ENCODE measurements at regions not wholly inside any gene's neighbourhood (a gene's known extent, or its start where the extent isn't known, plus 50 kb on each side); places are given as distances from the start of the nearest gene placed in this dataset.

- H3K4me1 Mint-ChIP-seq (ENCODE audit: low read depth), result no peaks in the 10 kb centered on the region
- H3K4me3 Mint-ChIP-seq, result no peak overlapping the region
- DNase-seq, result no peak
- H3K27me3 Mint-ChIP-seq, result peaks cover 19% of the 10 kb centered on the region
- H3K9me3 Mint-ChIP-seq, result peaks cover 3% of the 10 kb centered on the region
- no peaks in the 10 kb centered on the region for H3K36me3 Mint-ChIP-seq (ENCODE audit: low read depth)
- H3K27ac Mint-ChIP-seq, result no peak overlapping the region
These were observed 152.2 kb downstream of the TMEM18 start for GRCh38 chr2:525021-525420.

GRCh38 chr2:524442-524841 lies 152.8 kb downstream of the TMEM18 start:
- H3K4me3 Mint-ChIP-seq, result no peak overlapping the region
- H3K27ac Mint-ChIP-seq, result no peak overlapping the region
- H3K4me1 Mint-ChIP-seq (ENCODE audit: low read depth), result no peaks in the 10 kb centered on the region
- DNase-seq, result no peak
- no peaks in the 10 kb centered on the region for H3K36me3 Mint-ChIP-seq (ENCODE audit: low read depth)
- no peaks in the 10 kb centered on the region for H3K9me3 Mint-ChIP-seq
- H3K27me3 Mint-ChIP-seq, result peaks cover 16% of the 10 kb centered on the region

GRCh38 chr2:523698-524270 lies 153.4 kb downstream of the TMEM18 start:
- no peak overlapping the region for H3K27ac Mint-ChIP-seq

GRCh38 chr2:522776-523175 lies 154.4 kb downstream of the TMEM18 start:
- Mint-ChIP-seq H3K27ac (no peak overlapping the region), H3K9me3 (no peaks in the 10 kb centered on the region), H3K4me3 (no peak overlapping the region), H3K27me3 (peaks cover 16% of the 10 kb centered on the region), H3K4me1 (ENCODE audit: low read depth) (no peaks in the 10 kb centered on the region), H3K36me3 (ENCODE audit: low read depth) (no peaks in the 10 kb centered on the region)
- no peak for DNase-seq

More at GRCh38 chr2:523698-524270, 153.4 kb downstream of the TMEM18 start:
- Mint-ChIP-seq H3K4me1 (ENCODE audit: low read depth) (no peaks in the 10 kb centered on the region), H3K4me3 (no peak overlapping the region), H3K27me3 (peaks cover 16% of the 10 kb centered on the region), H3K9me3 (no peaks in the 10 kb centered on the region), H3K36me3 (ENCODE audit: low read depth) (no peaks in the 10 kb centered on the region)
- DNase-seq, result no peak

GRCh38 chr2:521853-522530 lies 155.2 kb downstream of the TMEM18 start:
- H3K4me1 Mint-ChIP-seq (ENCODE audit: low read depth), result no peaks in the 10 kb centered on the region
- H3K4me3 Mint-ChIP-seq, result no peak overlapping the region
- H3K27ac Mint-ChIP-seq, result no peak overlapping the region
- no peak for DNase-seq
- H3K36me3 Mint-ChIP-seq (ENCODE audit: low read depth), result no peaks in the 10 kb centered on the region
- peaks cover 16% of the 10 kb centered on the region for H3K27me3 Mint-ChIP-seq
- no peaks in the 10 kb centered on the region for H3K9me3 Mint-ChIP-seq

GRCh38 chr2:520663-521340 lies 156.4 kb downstream of the TMEM18 start:
- DNase-seq, result no peak
- H3K27me3 Mint-ChIP-seq, result peaks cover 16% of the 10 kb centered on the region
- no peaks in the 10 kb centered on the region for H3K9me3 Mint-ChIP-seq
- no peaks in the 10 kb centered on the region for H3K4me1 Mint-ChIP-seq (ENCODE audit: low read depth)
- no peaks in the 10 kb centered on the region for H3K36me3 Mint-ChIP-seq (ENCODE audit: low read depth)
- H3K4me3 Mint-ChIP-seq, result no peak overlapping the region
- no peak overlapping the region for H3K27ac Mint-ChIP-seq

- H3K9me3 Mint-ChIP-seq, result no peaks in the 10 kb centered on the region
- H3K4me1 Mint-ChIP-seq (ENCODE audit: low read depth), result no peaks in the 10 kb centered on the region
- peaks cover 5% of the 10 kb centered on the region for H3K27me3 Mint-ChIP-seq
- no peaks in the 10 kb centered on the region for H3K36me3 Mint-ChIP-seq (ENCODE audit: low read depth)
- no peak for DNase-seq
- no peak overlapping the region for H3K27ac Mint-ChIP-seq
- H3K4me3 Mint-ChIP-seq, result no peak overlapping the region
These were observed 160.3 kb downstream of the TMEM18 start for GRCh38 chr2:516944-517343.

GRCh38 chr2:516131-516530 lies 161.1 kb downstream of the TMEM18 start:
- Mint-ChIP-seq H3K4me3 (no peak overlapping the region), H3K9me3 (no peaks in the 10 kb centered on the region), H3K4me1 (ENCODE audit: low read depth) (no peaks in the 10 kb centered on the region), H3K36me3 (ENCODE audit: low read depth) (no peaks in the 10 kb centered on the region), H3K27ac (no peak overlapping the region), H3K27me3 (peaks cover 5% of the 10 kb centered on the region)
- no peak for DNase-seq

GRCh38 chr2:515441-516127 lies 161.6 kb downstream of the TMEM18 start:
- H3K4me1 Mint-ChIP-seq (ENCODE audit: low read depth), result no peaks in the 10 kb centered on the region
- H3K4me3 Mint-ChIP-seq, result no peak overlapping the region
- H3K9me3 Mint-ChIP-seq, result peaks cover 4% of the 10 kb centered on the region
- no peaks in the 10 kb centered on the region for H3K36me3 Mint-ChIP-seq (ENCODE audit: low read depth)
- no peak for DNase-seq
- peaks cover 4% of the 10 kb centered on the region for H3K27me3 Mint-ChIP-seq
- H3K27ac Mint-ChIP-seq, result no peak overlapping the region

- no peak overlapping the region for H3K4me3 Mint-ChIP-seq
- no peaks in the 10 kb centered on the region for H3K4me1 Mint-ChIP-seq (ENCODE audit: low read depth)
- H3K27me3 Mint-ChIP-seq, result peaks cover 2% of the 10 kb centered on the region
- peaks cover 4% of the 10 kb centered on the region for H3K9me3 Mint-ChIP-seq
- H3K27ac Mint-ChIP-seq, result no peak overlapping the region
- no peak for DNase-seq
- H3K36me3 Mint-ChIP-seq (ENCODE audit: low read depth), result no peaks in the 10 kb centered on the region
These were observed 163.1 kb downstream of the TMEM18 start for GRCh38 chr2:513981-514706.

GRCh38 chr2:510839-511238 lies 166.4 kb downstream of the TMEM18 start:
- H3K27ac Mint-ChIP-seq, result no peak overlapping the region

GRCh38 chr2:509888-510287 lies 167.3 kb downstream of the TMEM18 start:
- Mint-ChIP-seq H3K9me3 (peaks cover 4% of the 10 kb centered on the region), H3K27ac (peak overlapping the region; percentile 31), H3K4me1 (ENCODE audit: low read depth) (no peaks in the 10 kb centered on the region), H3K36me3 (ENCODE audit: low read depth) (no peaks in the 10 kb centered on the region), H3K4me3 (no peak overlapping the region), H3K27me3 (peaks cover 2% of the 10 kb centered on the region)
- no peak for DNase-seq

More at GRCh38 chr2:510839-511238, 166.4 kb downstream of the TMEM18 start:
- peaks cover 2% of the 10 kb centered on the region for H3K27me3 Mint-ChIP-seq
- DNase-seq, result no peak
- H3K36me3 Mint-ChIP-seq (ENCODE audit: low read depth), result no peaks in the 10 kb centered on the region
- peaks cover 4% of the 10 kb centered on the region for H3K9me3 Mint-ChIP-seq
- H3K4me1 Mint-ChIP-seq (ENCODE audit: low read depth), result no peaks in the 10 kb centered on the region
- no peak overlapping the region for H3K4me3 Mint-ChIP-seq

- Mint-ChIP-seq H3K4me1 (ENCODE audit: low read depth) (no peaks in the 10 kb centered on the region), H3K9me3 (peaks cover 4% of the 10 kb centered on the region), H3K27ac (no peak overlapping the region), H3K27me3 (peaks cover 3% of the 10 kb centered on the region), H3K36me3 (ENCODE audit: low read depth) (no peaks in the 10 kb centered on the region), H3K4me3 (no peak overlapping the region)
- DNase-seq, result no peak
These were observed 169.1 kb downstream of the TMEM18 start for GRCh38 chr2:508121-508520.

- Mint-ChIP-seq H3K27me3 (peaks cover 6% of the 10 kb centered on the region), H3K4me3 (no peak overlapping the region), H3K9me3 (peaks cover 4% of the 10 kb centered on the region), H3K4me1 (ENCODE audit: low read depth) (no peaks in the 10 kb centered on the region), H3K27ac (no peak overlapping the region), H3K36me3 (ENCODE audit: low read depth) (no peaks in the 10 kb centered on the region)
- no peak for DNase-seq
These were observed 170.3 kb downstream of the TMEM18 start for GRCh38 chr2:506866-507265.

Measured in activated T-cell treated with anti-CD3 and anti-CD28 coated beads, Interleukin-2, amount 50 U/mL, for 24 hours (primary cell).